NCI-H187 treated with DMSO at 0.1 percent for 48 hours (cell line): ENCODE measurements at regions not wholly inside any gene's neighbourhood (a gene's known extent, or its start where the extent isn't known, plus 50 kb on each side); places are given as distances from the start of the nearest gene placed in this dataset.

Source experiments
- DNase-seq: peaks from one replicate; lab custom pipeline; 2025; lab: John Stamatoyannopoulos, UW

DNA sequence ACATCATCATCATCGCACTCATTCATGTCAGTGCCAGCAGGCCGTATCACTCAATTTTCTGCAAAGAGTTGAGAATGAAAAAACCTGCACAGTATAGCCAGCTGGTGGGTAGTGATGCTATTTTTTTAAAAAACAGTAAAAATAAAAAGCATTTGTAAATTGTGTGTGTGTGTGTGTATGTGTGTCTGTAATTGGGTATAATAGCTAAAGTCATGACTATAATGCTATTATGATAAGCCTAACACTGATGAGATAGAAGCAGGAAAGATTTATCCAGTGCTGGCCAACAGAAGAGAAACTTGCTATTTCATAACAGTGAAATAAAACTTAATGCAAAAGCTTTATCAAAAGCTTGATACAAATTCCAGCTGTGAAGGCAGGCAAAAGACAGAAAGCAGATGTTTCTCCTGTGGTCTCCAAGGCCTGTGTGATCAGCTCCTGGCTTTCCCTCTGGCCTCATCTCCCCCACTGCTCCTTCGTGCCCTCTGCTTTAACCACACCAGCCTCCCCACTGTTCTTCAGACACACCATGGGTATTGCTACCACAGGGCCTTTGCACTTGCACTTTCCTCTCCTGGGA is 206.2 kb upstream of the IRX5 start:
- DNase-seq, result no peak

DNA sequence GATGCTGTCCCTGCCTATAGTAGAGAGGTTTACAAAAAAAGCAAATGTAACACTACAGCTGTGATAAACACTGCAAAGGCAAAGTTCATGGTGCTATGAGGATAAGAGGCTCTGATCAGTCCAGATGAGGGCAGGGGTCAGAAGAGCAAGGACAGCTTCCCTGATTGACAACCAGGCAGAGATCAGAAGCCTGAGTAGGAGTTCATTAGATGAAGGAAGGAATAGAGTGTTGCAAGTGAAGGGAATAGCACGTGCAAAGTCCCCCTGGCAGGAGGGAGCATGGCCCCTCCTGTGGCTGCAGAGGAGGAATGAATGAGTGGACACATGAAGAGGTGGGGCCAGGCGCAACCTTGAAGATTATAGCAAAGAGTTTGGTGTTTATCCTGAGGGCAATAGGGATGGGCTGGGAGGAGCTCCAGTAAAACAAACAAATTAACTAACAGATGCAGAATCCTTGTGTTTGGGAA is 208.4 kb upstream of the IRX5 start:
- no peak for DNase-seq

DNA sequence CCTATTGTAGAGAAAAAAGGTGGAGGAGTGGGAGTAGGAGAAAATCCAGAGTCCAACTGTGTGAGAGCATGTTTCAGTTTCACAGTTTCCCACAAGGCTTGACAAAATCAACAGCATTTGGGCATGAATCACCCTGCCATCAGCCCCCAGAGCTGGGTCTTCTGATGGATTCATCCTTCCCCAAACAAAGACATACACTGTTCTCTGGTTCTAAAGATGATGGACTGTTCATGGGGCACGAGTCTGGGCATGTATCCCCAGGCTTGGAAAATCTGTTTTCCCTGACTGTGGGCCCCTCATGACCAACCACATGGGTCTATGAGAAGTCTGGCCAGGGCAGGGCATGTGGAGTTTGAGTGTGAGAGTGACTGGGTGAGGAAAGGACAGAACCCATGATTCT is 210.4 kb upstream of the IRX5 start:
- DNase-seq, result no peak

DNA sequence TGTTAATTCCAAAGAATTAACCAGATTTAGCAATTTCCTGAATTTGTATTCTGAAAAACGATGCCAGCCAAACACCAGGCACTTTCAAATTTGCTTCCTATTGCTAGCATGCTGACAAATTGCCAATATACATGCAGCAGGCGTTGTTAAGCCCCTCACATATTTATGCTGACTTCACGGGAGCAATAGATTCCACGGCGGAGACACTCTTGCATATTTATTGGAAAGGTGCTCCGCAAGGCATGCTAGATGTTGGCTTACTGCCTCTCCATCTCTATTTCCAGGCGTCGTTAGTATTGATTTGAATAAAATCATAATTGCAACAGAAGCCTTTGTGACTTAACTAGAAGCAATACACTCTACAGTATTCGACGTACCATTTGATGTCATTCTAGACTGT is 211.0 kb upstream of the IRX5 start:
- DNase-seq, result no peak

DNA sequence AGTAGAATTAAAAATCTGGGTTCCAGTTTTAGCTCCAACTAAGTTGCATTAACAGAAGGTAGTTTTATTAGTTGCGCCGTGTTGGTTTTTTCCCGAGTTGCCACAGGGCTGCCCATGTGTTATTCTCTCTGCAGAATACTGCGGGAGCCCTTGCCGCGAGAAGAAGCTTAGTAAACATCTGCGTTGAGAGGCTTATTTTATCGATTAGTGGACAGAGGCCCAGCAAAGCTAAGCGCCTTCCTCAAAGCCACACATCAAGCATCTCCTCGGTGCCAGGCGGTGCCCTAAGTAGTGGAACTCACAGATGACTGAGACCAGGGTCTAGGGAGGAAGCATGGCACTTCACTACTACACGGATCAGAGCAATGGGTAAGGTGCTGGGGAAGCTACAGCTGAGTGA is 212.3 kb upstream of the IRX5 start:
- DNase-seq, result no peak

DNA sequence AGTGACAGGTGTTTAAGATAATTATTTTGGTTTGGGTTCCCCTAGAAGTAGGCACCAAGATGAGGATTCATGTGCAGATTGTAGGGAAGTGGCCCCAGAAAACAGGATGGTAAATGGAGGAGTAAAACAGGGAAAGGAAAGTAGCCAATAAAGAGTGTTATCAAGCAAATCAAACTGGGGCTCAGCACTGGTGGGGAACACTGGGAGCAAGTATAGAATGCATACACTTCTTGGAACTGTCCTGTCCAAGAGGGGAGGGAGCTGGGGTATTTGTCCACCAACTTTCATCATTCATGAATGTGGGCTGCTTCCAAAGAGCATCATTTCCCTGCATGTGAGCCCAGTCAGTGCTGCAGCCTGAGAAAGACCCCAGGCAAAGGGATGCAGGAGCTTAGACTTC is 215.7 kb upstream of the IRX5 start:
- no peak for DNase-seq

DNA sequence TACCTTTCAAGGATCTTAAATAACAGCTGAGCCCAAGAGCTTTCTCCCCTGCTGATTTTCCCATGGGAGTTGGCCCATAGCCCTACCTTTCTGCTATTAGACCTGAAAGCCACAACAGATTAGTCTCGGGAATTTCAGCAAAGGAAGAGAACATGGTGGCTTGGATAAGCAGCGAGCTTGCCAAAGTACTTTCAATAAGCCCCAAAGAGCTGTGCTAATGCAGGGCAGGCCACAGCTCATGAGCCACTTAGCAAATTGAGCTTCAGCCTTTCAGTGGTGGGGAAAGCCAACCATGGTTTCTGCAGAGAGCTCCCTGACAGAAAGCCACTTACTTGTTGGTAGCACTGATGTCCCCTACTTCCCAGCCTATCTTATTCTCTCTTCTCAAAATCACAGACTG is 217.8 kb upstream of the IRX5 start:
- no peak for DNase-seq

DNA sequence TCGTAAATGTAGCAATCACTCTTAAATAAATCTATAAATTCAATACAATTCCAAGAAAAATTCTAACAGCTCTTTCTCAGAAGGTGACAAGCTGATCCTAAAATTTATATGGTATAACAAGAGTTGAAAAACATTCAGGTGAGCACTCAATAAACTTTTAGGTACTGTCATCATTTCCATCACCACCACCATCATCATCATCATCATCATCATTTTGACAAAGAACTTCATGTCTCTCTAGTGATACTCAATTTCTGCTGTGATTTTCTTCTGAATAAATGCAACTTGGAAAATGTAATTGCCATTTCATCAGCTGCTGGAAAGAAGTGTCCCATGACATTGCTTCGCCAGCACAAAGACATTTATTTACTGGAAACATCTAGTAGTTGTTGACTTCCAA is 222.9 kb upstream of the IRX5 start:
- DNase-seq, result no peak

DNA sequence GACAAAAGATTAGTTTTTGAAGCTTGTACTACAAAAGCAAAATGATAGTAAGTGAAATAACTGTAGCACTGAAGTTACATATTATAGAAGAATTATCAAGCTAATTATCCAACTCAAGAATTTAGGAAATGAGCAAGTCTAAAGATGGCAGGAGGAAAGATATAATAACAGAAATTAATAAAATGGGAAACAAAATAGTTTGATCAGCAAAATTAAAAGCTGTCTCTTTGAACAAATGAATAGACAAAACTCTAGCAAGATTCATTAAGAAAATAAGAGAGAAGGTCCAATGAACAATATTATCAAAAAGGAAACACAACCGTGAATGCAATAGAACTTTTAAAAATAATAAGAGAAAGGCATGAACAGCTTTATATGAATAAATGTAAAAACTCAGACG is 224.3 kb upstream of the IRX5 start:
- no peak for DNase-seq

DNA sequence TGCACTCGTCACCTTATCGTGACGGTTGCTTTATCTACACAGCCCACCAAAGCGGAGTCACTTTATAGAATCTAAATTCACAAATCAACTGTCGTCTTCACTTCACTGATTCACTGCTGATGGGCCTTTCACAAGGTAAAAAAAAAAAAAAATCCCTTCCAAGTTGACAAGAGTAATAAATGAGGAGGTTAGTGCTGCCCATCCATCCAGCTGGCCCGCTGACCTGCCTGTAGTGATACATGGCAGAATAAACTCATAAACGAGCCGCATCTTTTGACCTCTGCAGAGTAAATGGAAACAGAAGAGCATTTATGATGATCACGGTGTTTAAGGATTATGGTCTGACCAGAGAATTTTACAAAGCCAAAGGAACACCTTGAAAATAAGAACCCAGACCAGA is 227.3 kb upstream of the IRX5 start:
- DNase-seq, result no peak

DNA sequence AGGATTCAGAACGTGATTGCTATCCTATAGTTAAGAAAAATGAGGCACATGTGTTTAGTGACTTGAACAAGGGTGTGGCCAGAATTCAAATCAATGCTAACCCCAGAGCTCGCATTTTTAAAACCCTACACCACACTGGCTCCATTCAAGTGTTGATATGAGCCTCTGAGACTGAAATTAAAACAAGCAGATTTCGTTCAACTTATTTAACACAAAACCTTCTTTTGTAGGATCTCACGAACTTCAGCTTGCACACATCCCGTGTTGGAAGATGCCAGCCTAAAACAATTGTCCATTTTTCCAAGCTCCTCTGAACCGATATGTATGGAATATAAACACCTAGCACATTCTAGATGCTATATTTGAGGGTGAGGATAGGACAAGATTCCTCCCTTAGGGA is 231.0 kb upstream of the IRX5 start:
- DNase-seq, result no peak

DNA sequence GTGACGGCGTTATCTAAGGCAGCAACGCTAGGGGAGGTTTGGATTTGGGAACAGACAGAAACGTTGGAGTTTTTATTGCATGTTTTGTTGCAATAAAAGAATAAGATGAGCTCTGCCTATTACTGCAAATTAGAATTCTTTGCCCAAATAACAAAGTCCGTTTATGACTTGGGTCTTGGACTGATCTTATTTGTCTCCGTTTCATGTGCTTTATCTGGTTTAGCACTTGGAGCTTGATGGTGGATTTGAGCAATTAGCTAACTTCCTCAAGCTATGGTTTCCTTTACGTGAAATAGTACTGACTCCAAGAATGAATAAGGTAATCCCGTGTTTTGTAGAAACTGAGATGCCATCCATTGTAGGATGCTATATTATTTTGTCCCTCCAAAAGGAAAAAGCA is 233.0 kb upstream of the IRX5 start:
- no peak for DNase-seq

DNA sequence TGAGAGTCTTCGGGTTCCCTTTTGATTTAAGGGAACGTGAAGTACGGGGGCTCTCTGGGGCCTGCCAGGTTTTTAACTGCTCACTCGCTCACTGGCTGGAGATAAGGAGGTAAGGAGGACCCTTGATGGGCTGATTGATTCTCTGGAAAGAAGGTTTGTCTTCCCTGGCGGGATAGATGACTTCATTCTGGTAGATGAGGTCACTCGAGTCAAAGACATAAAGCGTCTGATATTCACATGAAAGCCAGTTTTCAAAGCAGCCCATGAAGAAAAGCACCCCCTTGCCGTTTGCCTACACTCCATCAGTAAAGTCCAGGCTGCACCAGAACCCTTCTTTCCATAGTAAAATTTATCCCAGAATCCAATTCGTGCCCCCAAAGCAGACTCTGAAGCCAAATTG is 233.7 kb upstream of the IRX5 start:
- DNase-seq, result no peak

DNA sequence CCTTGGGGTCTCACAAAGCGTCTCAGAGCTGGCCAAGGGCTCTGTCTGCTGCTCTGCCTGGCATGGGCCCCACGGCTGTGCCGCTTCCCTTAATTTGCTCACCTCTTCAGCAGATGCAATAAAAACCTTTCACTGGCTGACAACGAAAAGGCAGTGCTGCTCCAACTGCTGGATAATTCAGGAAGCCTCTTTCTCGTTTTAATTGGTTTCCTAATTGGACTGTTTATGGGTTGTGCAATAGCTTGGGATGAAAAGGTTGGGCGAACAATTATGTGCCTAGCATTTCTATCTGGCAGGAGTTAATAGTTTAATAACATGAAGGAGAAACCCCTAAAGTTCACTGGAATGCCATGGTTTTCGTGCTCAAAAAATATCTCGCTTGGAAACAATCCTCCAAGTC is 234.1 kb upstream of the IRX5 start:
- no peak for DNase-seq

DNA sequence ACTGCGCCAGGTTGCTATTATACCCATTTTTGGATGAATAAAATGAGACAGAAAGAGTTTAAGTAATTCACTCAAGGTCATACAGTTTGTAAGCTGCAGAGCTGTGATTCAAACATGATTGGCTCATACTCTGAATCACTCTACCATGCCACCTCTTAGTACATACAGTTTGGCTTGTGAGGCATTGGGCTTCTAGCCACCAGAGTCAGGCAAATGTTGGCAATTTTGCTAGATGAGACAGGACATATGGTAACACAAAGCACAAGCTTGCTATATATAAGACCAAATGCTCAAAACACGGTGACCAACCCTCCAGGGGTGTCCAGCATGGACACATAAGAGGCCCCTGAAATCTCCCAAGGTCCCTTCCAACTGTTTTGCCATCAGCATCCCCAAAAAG is 236.0 kb upstream of the IRX5 start:
- DNase-seq, result no peak

DNA sequence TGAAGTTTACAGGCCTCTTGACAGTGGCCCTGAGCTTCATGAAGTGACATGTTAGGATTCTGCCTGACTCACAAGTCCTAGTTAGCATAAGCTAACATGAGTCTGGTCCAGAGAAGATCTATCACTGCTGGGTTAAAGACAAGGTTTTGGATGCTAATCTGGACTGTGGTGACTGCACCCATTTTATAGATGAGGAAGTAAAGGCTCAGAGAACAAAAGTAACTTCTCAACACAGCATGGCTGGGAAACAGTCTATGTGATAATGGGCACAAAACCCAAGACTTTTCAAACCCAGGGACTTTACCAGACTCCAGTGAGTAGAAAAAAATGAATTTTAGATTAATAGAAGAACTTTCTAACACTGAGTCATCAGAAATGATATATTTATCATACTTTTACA is 236.8 kb upstream of the IRX5 start:
- no peak for DNase-seq

DNA sequence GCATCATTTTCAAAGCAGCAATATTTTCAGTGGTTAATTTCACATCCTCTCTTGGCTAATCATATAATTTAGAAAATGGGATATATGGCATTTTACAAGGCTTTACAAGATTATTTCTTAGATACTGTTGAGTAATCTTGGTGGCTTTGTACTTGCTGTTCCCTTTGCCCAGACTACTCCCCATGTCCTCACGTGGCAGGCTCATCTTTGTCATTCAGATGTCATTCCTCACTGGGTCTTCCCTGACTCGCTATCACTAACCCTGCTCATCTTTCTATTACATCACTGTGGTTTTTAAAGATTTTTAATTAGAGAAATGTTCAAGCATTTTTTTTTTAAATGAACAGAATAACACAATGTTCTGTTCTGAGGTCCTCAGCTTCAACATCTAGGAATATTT is 240.0 kb upstream of the IRX5 start:
- DNase-seq, result no peak

DNA sequence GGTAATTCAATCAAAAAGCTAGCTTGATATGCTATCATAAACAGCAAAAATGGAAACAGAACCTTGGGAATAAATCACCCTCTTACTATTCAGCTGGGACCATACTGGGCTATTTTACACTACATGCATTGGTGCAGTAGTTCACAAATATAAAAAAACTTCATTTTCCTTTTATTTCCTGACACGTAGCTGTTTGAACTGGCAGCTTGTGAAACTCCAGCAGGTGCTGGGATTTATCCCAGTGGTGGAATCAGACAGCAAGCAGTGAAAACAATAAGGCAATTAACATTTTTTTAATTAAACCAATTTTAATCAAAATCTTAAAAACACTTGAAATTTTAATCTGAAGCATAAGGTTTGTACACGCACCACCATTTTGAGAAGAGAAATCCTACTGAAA is 240.4 kb upstream of the IRX5 start:
- no peak for DNase-seq

DNA sequence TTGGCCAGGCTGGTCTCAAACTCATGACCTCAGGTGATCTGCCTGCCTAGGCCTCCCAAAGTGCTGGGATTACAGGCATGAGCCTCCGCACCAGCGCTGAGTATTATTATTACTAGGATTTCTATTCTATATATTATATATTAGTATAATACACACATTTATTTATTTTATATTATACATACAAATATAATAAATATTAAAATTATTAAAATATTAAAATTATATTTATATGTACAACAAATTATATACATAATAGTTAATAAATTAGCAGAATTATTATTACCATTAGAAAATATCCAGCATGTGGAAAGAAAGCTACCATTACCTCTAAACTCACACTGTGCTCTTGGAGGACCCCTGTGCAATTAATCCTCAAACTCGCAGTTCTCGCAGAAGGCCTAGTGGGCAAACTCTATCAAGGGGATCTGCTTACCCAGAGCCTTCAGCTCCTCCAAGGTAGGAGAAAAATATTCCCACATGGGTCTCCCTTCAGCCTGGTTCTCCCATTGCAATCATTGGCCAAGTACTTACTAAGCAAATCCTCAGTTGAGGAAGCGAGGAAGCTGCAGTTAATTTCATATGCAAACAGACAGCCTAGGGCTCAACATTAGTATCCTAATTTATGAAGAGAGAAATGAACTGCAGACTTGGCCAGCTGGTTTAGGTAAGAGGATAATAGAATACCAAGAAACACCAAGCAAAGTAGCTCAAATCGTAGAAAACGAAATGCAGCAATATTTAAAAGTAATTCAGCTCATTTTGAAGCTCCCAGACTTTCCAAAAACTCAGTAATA is 241.4 kb upstream of the IRX5 start:
- no peak for DNase-seq

DNA sequence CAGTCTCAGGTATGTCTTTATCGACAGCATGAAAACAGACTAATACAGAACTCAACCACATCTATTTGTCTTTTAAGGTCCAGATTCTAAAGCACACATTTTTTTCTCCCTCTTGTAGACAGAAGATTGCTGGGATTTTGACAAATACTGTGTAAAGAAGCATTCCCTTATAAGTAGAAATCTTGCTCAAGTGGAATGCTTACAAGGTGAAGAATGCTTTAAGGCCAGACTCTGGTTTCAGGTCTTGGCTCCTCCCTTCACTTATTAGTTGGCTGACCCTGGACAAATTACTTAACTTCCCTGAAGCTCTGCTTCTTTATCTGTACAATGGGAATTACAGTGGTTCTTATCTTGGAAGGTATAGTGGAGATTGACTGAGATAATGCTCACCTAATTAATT is 242.3 kb upstream of the IRX5 start:
- DNase-seq, result no peak

DNA sequence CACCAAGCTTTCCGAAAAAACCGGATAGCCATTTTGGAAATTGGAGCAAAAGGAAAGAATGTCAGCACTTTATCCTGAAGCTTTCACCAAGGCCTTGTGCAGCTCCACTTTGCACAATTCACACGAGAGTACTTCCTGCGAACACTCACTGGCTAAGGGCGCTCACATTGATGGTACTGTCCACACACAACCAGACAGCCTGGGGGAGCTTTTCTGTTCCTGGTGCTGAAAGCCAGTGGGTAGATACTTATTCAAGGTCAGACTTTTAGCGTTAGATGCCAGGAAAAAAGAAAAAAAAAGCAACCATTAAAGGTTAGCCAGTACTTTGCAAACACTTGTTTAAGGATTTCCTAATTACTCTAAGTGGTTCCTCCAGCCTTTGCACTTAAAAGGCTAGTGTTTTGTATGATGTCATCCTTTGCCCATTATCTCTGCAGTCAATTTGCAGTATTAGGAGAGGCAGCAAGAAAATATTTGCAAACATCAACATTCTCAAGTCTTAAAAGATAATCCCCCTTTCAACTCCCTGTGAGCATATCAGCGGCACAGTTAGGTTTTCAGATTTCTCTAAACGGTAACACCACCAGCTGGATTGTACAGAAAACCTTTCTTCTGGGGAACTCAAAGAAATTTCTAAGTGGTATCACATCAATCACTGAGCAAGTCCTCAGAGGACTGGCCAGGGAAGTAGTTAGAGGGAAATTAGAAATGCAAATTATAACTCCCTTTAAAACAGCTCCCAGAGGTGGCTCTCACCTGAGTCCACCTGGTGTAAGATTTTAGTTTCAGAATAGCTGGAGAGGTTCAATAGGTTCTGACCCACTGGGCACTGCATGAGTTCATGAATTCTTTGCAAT is 243.4 kb upstream of the IRX5 start:
- no peak for DNase-seq

DNA sequence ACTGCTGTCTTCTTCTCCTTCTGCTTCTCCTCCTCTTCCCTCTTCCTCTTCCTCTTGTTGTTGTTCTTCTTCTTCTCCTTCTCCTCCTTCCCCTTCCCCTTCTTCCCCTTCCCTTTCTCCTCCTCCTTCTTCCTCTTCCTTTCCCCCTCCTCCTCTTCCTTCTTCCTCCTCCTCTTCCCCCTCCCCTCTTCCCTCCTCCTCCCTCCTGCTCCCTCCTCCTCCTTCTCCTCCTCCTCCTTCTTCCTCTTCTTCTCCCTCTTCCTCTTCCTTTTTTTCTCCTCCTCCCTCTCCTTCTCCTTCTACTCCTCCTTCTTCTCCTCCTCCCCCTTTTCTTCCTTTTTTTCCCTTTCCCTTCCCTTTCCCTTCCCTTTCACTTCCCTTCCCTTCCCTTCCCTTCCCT is 245.0 kb upstream of the IRX5 start:
- no peak for DNase-seq

DNA sequence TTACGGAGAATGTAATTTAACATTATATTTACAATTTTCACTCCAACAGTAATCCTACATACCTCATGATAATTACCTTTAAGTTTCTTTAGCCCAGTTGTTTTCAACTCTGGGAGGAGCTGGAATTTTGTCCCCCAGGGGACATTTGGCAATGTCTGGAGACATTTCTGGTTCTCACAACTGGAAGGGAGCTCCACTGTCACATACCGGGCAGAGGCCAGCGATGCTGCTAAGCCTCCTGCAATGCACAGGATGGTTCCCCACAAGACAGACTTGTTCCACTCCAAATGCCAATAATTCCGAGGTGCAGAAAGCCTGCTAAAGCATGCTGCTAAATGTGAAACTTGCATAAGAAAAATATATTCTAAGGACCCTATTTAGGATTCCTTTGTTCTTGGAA is 251.1 kb upstream of the IRX5 start:
- DNase-seq, result no peak
